ENCODE measurements at regions not wholly inside any gene's neighbourhood (a gene's known extent, or its start where the extent isn't known, plus 50 kb on each side); places are given as distances from the start of the nearest gene placed in this dataset.

DNA sequence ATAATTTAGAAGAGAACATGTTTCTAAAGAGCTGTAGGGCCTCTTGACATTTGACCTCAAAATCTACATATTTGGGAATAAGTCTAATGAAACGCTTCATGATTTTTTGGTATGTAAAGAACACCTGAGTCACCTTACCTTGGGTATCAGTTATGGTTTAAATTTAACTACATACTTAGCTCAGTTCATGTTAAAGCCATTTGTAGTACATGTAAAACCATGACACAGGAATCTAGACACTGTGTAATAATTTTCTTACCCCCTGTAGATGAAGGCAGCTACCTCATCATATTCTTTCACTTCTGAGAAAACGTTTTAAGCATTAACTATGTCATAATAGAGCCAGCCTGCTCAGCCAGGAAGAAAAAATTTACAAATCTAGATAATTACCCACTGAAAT is 105.8 kb upstream of the CPNE8 start:
- no peak for TF ChIP-seq SRF (IDR thresholded peaks at IDR 0.05; ENCODE audit: low read depth)
- TF ChIP-seq, protein P1, sequence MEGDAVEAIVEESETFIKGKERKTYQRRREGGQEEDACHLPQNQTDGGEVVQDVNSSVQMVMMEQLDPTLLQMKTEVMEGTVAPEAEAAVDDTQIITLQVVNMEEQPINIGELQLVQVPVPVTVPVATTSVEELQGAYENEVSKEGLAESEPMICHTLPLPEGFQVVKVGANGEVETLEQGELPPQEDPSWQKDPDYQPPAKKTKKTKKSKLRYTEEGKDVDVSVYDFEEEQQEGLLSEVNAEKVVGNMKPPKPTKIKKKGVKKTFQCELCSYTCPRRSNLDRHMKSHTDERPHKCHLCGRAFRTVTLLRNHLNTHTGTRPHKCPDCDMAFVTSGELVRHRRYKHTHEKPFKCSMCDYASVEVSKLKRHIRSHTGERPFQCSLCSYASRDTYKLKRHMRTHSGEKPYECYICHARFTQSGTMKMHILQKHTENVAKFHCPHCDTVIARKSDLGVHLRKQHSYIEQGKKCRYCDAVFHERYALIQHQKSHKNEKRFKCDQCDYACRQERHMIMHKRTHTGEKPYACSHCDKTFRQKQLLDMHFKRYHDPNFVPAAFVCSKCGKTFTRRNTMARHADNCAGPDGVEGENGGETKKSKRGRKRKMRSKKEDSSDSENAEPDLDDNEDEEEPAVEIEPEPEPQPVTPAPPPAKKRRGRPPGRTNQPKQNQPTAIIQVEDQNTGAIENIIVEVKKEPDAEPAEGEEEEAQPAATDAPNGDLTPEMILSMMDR (IDR thresholded peaks at IDR 0.05 in 2 of 3, conservative IDR thresholded peaks at IDR 0.05 in 1 of 3; ENCODE audit: borderline replicate concordance in 1 of 3, insufficient read depth in 1 of 3, low read depth in 2 of 3, low read length in 2 of 3) = no peak
- no peak for TF ChIP-seq EZH2 (IDR thresholded peaks at IDR 0.05)
- TF ChIP-seq, protein P2, sequence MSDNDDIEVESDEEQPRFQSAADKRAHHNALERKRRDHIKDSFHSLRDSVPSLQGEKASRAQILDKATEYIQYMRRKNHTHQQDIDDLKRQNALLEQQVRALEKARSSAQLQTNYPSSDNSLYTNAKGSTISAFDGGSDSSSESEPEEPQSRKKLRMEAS (IDR thresholded peaks at IDR 0.05) = no peak
